Peyer's patch (tissue), 4 donors: ENCODE measurements at regions not wholly inside any gene's neighbourhood (a gene's known extent, or its start where the extent isn't known, plus 50 kb on each side); places are given as distances from the start of the nearest gene placed in this dataset.

Experiments
- CTCF ChIP-seq, 6 experiments: fragments of 450-650 bp in 4 of 6; fragments of 200-600 bp in 2 of 6; sonication (generic) in 1 of 6; IDR thresholded peaks; one replicate each; pipeline ENCODE4 v1.5.1; 2017 to 2019; ENCODE audit warnings: antibody characterized with exemption in 6 of 6, mild to moderate bottlenecking in 3 of 6, moderate library complexity in 1 of 6
- POLR2A ChIP-seq, 2 donors: fragments of 450-650 bp; IDR thresholded peaks; one replicate each; pipeline ENCODE4 v1.5.1; 2017; ENCODE audit warnings: antibody characterized with exemption in 2 of 2, mild to moderate bottlenecking in 2 of 2, moderate library complexity in 2 of 2

GRCh38 chr1:116261227-116261626, 111.8 kb upstream of the ATP1A1 start:
- TF ChIP-seq POLR2A (IDR thresholded peaks at IDR 0.05), result no peak
- no peak for TF ChIP-seq CTCF (IDR thresholded peaks at IDR 0.05)
